Kidney epithelial cell (primary cell): ENCODE measurements at regions not wholly inside any gene's neighbourhood (a gene's known extent, or its start where the extent isn't known, plus 50 kb on each side); places are given as distances from the start of the nearest gene placed in this dataset.
"Not testable (repeated sequence)": the region's sequence is repeated elsewhere in the genome, so short reads cannot be mapped to it uniquely, and the experiment has no call there.

ENCODE experiments used
- DNase-seq: peaks from one replicate; pipeline ENCODE4 v3.0.0-alpha.2; 2010; ENCODE audit warnings: low read depth
- H3K27me3 ChIP-seq: 2 replicates; pipeline ENCODE4 v1.6.0; 2011; ENCODE audit warnings: low read length; ENCODE audit not compliant: control insufficient read depth, insufficient read depth
- H3K36me3 ChIP-seq: 2 replicates; pipeline ENCODE4 v1.5.1; 2011; ENCODE audit warnings: low read length; ENCODE audit not compliant: control insufficient read depth, insufficient read depth
- H3K4me3 ChIP-seq: 2 replicates; pipeline ENCODE4 v1.5.1; 2011; ENCODE audit warnings: low read depth, mild to moderate bottlenecking, control low read depth, low read length
- TF ChIP-seq, protein P1 (sequence below): IDR thresholded peaks from 2 replicates; pipeline ENCODE4 v1.5.1; 2011; ENCODE audit warnings: mild to moderate bottlenecking, moderate library complexity, low read length, control low read depth, inconsistent platforms; ENCODE audit not compliant: insufficient read depth, poor library complexity, severe bottlenecking

DNA sequence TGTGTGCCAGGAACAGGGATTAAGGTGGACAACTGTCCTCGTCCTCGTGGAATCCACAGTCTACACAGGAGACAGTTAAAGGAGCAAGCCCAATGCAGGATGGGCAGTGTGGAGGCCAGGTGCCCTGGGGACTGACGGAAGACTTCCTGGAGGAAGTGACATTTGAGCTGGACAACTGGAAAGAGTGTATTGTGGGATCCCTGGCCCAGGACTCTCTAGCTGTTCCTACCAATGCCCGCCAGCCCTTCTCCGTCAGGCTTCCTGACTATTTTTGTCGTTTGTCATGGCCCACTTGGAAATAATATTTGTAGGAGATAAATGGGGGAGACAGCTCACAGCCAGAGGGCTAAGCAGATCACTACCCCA lies 235.3 kb downstream of the TOMM20 start:
- H3K27me3 ChIP-seq = no peaks in the 10 kb centered on the region
- TF ChIP-seq, protein P1, sequence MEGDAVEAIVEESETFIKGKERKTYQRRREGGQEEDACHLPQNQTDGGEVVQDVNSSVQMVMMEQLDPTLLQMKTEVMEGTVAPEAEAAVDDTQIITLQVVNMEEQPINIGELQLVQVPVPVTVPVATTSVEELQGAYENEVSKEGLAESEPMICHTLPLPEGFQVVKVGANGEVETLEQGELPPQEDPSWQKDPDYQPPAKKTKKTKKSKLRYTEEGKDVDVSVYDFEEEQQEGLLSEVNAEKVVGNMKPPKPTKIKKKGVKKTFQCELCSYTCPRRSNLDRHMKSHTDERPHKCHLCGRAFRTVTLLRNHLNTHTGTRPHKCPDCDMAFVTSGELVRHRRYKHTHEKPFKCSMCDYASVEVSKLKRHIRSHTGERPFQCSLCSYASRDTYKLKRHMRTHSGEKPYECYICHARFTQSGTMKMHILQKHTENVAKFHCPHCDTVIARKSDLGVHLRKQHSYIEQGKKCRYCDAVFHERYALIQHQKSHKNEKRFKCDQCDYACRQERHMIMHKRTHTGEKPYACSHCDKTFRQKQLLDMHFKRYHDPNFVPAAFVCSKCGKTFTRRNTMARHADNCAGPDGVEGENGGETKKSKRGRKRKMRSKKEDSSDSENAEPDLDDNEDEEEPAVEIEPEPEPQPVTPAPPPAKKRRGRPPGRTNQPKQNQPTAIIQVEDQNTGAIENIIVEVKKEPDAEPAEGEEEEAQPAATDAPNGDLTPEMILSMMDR = no peak
- no peak overlapping the region for H3K4me3 ChIP-seq
- no peaks in the 10 kb centered on the region for H3K36me3 ChIP-seq
- no peak for DNase-seq

DNA sequence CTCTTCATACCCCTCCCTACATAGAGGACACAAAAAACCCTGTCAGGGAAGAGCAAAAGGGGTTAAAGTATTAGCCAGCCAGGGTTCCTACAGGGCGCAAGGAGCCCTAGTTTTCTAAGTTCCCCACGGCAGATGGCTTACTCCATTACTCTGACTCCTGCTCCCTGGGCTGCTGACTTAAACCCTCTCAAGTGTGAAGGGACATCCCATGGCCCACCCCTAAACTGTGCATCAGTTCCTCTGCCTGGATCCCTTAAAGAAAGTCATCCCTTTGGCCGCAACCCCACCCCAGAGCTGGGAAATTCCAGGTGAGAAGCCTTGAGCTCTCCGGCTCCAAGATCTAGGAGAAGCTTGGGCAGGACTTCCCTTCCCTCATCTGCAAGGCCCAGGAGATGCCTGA lies 236.0 kb downstream of the TOMM20 start:
- Histone ChIP-seq H3K4me3 (no peak overlapping the region), H3K27me3 (no peaks in the 10 kb centered on the region), H3K36me3 (no peaks in the 10 kb centered on the region)
- TF ChIP-seq, protein P1 = no peak
- DNase-seq = no peak

DNA sequence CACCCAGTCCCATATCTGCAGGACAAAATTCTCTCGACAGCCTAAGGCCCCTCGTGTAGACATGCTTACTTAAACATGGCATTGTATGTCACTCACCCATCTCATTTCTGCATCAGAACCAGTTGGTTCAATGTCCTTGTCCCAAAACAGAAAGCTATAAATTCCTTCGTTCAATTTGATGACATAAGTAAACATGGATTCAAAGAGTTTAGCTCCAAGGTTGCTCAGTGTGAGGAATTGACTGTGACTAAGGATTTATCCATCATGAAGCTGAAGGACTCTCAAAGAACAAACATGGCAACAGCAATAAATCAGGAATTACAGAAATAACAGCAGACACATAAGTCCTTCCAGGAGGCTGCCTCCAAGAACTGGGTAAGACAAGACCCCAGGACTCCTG lies 237.2 kb downstream of the TOMM20 start:
- H3K27me3 ChIP-seq = no peaks in the 10 kb centered on the region
- DNase-seq = no peak
- no peak overlapping the region for H3K4me3 ChIP-seq
- TF ChIP-seq, protein P1 = no peak
- no peaks in the 10 kb centered on the region for H3K36me3 ChIP-seq

DNA sequence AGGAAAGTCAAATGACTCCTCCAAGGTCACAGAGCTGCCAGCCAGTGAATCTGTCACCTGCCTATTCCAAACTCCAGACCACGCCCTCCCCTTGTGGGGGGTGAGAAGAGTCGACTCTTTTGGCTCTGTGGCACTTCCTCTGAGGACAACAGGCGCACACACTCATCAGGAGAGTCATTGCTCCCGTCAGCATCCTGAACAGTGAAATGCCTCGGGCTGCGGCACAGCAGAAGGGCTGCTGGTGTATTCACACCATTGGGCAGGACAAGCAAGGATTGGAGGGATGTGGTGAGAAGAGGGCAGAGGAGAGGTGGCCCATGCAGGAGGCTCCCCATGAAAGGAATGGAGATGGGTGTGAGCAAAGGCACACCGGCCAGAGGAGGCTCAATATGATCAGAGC lies 239.0 kb downstream of the TOMM20 start:
- H3K27me3 ChIP-seq = no peaks in the 10 kb centered on the region
- H3K4me3 ChIP-seq = no peak overlapping the region
- TF ChIP-seq, protein P1 = no peak
- DNase-seq = no peak
- no peaks in the 10 kb centered on the region for H3K36me3 ChIP-seq

DNA sequence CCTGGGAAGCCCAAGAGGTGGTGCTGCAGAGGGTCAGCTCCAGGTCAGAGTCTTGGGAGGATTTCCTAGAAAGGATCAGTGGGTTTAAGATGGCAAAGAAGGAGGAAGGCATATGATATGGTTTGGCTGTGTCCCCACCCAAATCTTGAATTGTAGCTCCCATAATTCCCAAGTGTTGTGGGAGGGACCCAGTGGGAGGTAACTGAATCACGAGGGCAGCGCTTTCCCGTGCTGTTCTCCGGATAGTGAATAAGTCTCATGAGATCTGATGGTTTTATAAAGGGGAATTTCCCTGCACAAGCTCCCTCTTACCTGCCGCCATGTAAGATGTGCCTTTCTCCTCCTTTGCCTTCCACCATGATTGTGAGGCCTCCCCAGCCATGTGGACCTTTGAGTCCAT lies 240.4 kb downstream of the TOMM20 start:
- H3K27me3 ChIP-seq, DNase-seq: not testable (repeated sequence)

DNA sequence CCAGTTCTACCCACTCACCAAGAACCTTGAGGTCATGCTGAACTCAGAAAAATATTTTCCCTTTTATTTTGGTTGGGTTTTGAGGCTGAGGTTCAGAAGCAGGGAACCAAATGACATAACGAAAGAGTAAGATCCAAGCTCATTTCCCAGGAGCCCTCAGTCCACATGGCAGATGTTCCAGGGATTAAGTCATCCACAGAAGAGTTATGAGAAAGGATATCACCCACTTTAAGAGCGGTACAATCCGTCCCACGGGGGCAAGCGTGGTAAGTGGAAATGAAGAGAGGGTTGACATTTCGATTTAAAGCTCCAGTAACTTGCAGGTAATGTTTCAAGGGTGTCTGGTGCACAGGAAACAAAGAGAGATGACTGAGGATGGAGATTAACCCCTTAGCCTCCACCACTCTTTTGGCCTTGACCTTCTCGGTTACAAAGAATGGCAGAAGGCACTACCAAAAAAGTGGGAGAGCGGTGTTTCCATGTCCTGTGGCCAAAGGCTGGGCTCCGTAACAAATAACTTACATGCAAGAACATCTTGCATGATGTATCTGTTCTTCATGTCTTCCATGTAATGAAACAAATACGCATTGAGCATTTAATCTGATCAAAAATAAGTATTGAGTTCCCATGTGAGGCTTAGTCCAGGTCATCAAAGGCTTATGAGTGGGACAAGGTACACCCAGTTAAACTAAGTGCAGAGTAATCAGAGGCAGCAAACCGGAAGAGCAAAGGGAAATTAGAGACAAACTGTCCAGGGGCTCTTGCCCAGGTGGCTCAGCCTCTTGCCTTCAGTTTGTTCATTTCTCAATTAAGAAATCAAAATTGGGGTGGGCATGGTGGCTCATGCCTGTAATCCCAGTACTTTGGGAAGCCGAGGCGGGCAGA lies 241.4 kb downstream of the TOMM20 start:
- TF ChIP-seq, protein P1 = no peak
- Histone ChIP-seq H3K27me3 (no peaks in the 10 kb centered on the region), H3K4me3 (no peak overlapping the region), H3K36me3 (no peaks in the 10 kb centered on the region)
- no peak for DNase-seq

More for the DNA sequence above, 240.4 kb downstream of the TOMM20 start:
- not testable (repeated sequence) for H3K36me3 ChIP-seq, H3K4me3 ChIP-seq
